ENCODE measurements at regions not wholly inside any gene's neighbourhood (a gene's known extent, or its start where the extent isn't known, plus 50 kb on each side); places are given as distances from the start of the nearest gene placed in this dataset.

GRCh38 chr2:14554849-14555545, 77.5 kb upstream of the LRATD1 start:
- peak; percentile 12 to 55 for DNase-seq
- peak overlapping the region; percentile 68 for H3K27ac ChIP-seq (ENCODE audit: low read length)

GRCh38 chr2:14557111-14557510, 75.4 kb upstream of the LRATD1 start:
- Histone ChIP-seq H3K27me3 (ENCODE audit: control insufficient read depth, insufficient read depth, low read length) (no peaks in the 10 kb centered on the region), H3K27ac (ENCODE audit: low read length) (peak overlapping the region; percentile 68), H3K4me1 (ENCODE audit: control insufficient read depth, insufficient read depth, low read length) (peaks cover 51% of the 10 kb centered on the region), H3K36me3 (ENCODE audit: control insufficient read depth, insufficient read depth, low read length) (no peaks in the 10 kb centered on the region), H3K9me3 (ENCODE audit: control insufficient read depth, low read depth, low read length) (no peaks in the 10 kb centered on the region), H3K4me3 (ENCODE audit: low read length) (no peak overlapping the region)
- WGBS (ENCODE audit: insufficient coverage, low lambda C conversion rate) = 50% methylated on average over 1 of the region's 1 CpG
- DNase-seq = no peak

More at GRCh38 chr2:14554849-14555545, 77.5 kb upstream of the LRATD1 start:
- Histone ChIP-seq H3K36me3 (ENCODE audit: control insufficient read depth, insufficient read depth, low read length) (no peaks in the 10 kb centered on the region), H3K9me3 (ENCODE audit: control insufficient read depth, low read depth, low read length) (no peaks in the 10 kb centered on the region), H3K4me1 (ENCODE audit: control insufficient read depth, insufficient read depth, low read length) (peaks cover 40% of the 10 kb centered on the region), H3K4me3 (ENCODE audit: low read length) (no peak overlapping the region), H3K27me3 (ENCODE audit: control insufficient read depth, insufficient read depth, low read length) (no peaks in the 10 kb centered on the region)
- 21% methylated on average over 2 of the region's 7 CpGs for WGBS (ENCODE audit: insufficient coverage, low lambda C conversion rate)

GRCh38 chr2:14557916-14558315, 74.6 kb upstream of the LRATD1 start:
- Histone ChIP-seq H3K27ac (ENCODE audit: low read length) (peak overlapping the region; percentile 68), H3K4me3 (ENCODE audit: low read length) (no peak overlapping the region), H3K36me3 (ENCODE audit: control insufficient read depth, insufficient read depth, low read length) (no peaks in the 10 kb centered on the region), H3K9me3 (ENCODE audit: control insufficient read depth, low read depth, low read length) (no peaks in the 10 kb centered on the region), H3K4me1 (ENCODE audit: control insufficient read depth, insufficient read depth, low read length) (peaks cover 51% of the 10 kb centered on the region), H3K27me3 (ENCODE audit: control insufficient read depth, insufficient read depth, low read length) (no peaks in the 10 kb centered on the region)
- WGBS (ENCODE audit: insufficient coverage, low lambda C conversion rate) = no CpG with 5 or more reads among the region's 2 CpGs
- peak; percentile 63 to 89 for DNase-seq

GRCh38 chr2:14558335-14558919, 74.1 kb upstream of the LRATD1 start:
- Histone ChIP-seq H3K4me3 (ENCODE audit: low read length) (no peak overlapping the region), H3K36me3 (ENCODE audit: control insufficient read depth, insufficient read depth, low read length) (no peaks in the 10 kb centered on the region), H3K4me1 (ENCODE audit: control insufficient read depth, insufficient read depth, low read length) (peaks cover 51% of the 10 kb centered on the region), H3K9me3 (ENCODE audit: control insufficient read depth, low read depth, low read length) (no peaks in the 10 kb centered on the region), H3K27ac (ENCODE audit: low read length) (peak overlapping the region; percentile 68), H3K27me3 (ENCODE audit: control insufficient read depth, insufficient read depth, low read length) (no peaks in the 10 kb centered on the region)
- peak; percentile 38 to 80 for DNase-seq
- no CpG with 5 or more reads among the region's 3 CpGs for WGBS (ENCODE audit: insufficient coverage, low lambda C conversion rate)

GRCh38 chr2:14560716-14561115, 71.8 kb upstream of the LRATD1 start:
- peak; percentile 43 to 51 for DNase-seq
- Histone ChIP-seq H3K9me3 (ENCODE audit: control insufficient read depth, low read depth, low read length) (no peaks in the 10 kb centered on the region), H3K36me3 (ENCODE audit: control insufficient read depth, insufficient read depth, low read length) (no peaks in the 10 kb centered on the region), H3K4me3 (ENCODE audit: low read length) (no peak overlapping the region), H3K27ac (ENCODE audit: low read length) (no peak overlapping the region), H3K4me1 (ENCODE audit: control insufficient read depth, insufficient read depth, low read length) (peaks cover 41% of the 10 kb centered on the region), H3K27me3 (ENCODE audit: control insufficient read depth, insufficient read depth, low read length) (no peaks in the 10 kb centered on the region)
- no CpG with 5 or more reads among the region's 3 CpGs for WGBS (ENCODE audit: insufficient coverage, low lambda C conversion rate)

GRCh38 chr2:14563324-14563723, 69.2 kb upstream of the LRATD1 start:
- no peak overlapping the region for H3K4me3 ChIP-seq (ENCODE audit: low read length)
- no peak for DNase-seq
- WGBS (ENCODE audit: insufficient coverage, low lambda C conversion rate) = no CpG with 5 or more reads among the region's 1 CpG

GRCh38 chr2:14565666-14566065, 66.9 kb upstream of the LRATD1 start:
- Histone ChIP-seq H3K27me3 (ENCODE audit: control insufficient read depth, insufficient read depth, low read length) (no peaks in the 10 kb centered on the region), H3K9me3 (ENCODE audit: control insufficient read depth, low read depth, low read length) (no peaks in the 10 kb centered on the region), H3K4me1 (ENCODE audit: control insufficient read depth, insufficient read depth, low read length) (peaks cover 7% of the 10 kb centered on the region), H3K36me3 (ENCODE audit: control insufficient read depth, insufficient read depth, low read length) (no peaks in the 10 kb centered on the region), H3K27ac (ENCODE audit: low read length) (no peak overlapping the region), H3K4me3 (ENCODE audit: low read length) (no peak overlapping the region)
- no peak for DNase-seq

More at GRCh38 chr2:14563324-14563723, 69.2 kb upstream of the LRATD1 start:
- Histone ChIP-seq H3K36me3 (ENCODE audit: control insufficient read depth, insufficient read depth, low read length) (no peaks in the 10 kb centered on the region), H3K9me3 (ENCODE audit: control insufficient read depth, low read depth, low read length) (no peaks in the 10 kb centered on the region), H3K4me1 (ENCODE audit: control insufficient read depth, insufficient read depth, low read length) (peaks cover 24% of the 10 kb centered on the region), H3K27ac (ENCODE audit: low read length) (no peak overlapping the region), H3K27me3 (ENCODE audit: control insufficient read depth, insufficient read depth, low read length) (no peaks in the 10 kb centered on the region)

- Histone ChIP-seq H3K4me1 (ENCODE audit: control insufficient read depth, insufficient read depth, low read length) (no peaks in the 10 kb centered on the region), H3K36me3 (ENCODE audit: control insufficient read depth, insufficient read depth, low read length) (no peaks in the 10 kb centered on the region), H3K9me3 (ENCODE audit: control insufficient read depth, low read depth, low read length) (no peaks in the 10 kb centered on the region), H3K4me3 (ENCODE audit: low read length) (no peak overlapping the region), H3K27me3 (ENCODE audit: control insufficient read depth, insufficient read depth, low read length) (no peaks in the 10 kb centered on the region), H3K27ac (ENCODE audit: low read length) (no peak overlapping the region)
- WGBS (ENCODE audit: insufficient coverage, low lambda C conversion rate) = no CpG with 5 or more reads among the region's 1 CpG
- no peak for DNase-seq
These were observed 65.0 kb upstream of the LRATD1 start for GRCh38 chr2:14567561-14567960.

- WGBS (ENCODE audit: insufficient coverage, low lambda C conversion rate) = 69% methylated on average over 3 of the region's 3 CpGs
- Histone ChIP-seq H3K4me3 (ENCODE audit: low read length) (no peak overlapping the region), H3K9me3 (ENCODE audit: control insufficient read depth, low read depth, low read length) (no peaks in the 10 kb centered on the region), H3K27ac (ENCODE audit: low read length) (no peak overlapping the region), H3K36me3 (ENCODE audit: control insufficient read depth, insufficient read depth, low read length) (no peaks in the 10 kb centered on the region), H3K4me1 (ENCODE audit: control insufficient read depth, insufficient read depth, low read length) (no peaks in the 10 kb centered on the region), H3K27me3 (ENCODE audit: control insufficient read depth, insufficient read depth, low read length) (no peaks in the 10 kb centered on the region)
- no peak for DNase-seq
These were observed 63.2 kb upstream of the LRATD1 start for GRCh38 chr2:14569294-14569693.

GRCh38 chr2:14572633-14573032, 59.9 kb upstream of the LRATD1 start:
- WGBS (ENCODE audit: insufficient coverage, low lambda C conversion rate) = 80% methylated on average over 1 of the region's 2 CpGs
- no peaks in the 10 kb centered on the region for H3K4me1 ChIP-seq (ENCODE audit: control insufficient read depth, insufficient read depth, low read length)
- no peak for DNase-seq
- no peak overlapping the region for H3K27ac ChIP-seq (ENCODE audit: low read length)
- no peak overlapping the region for H3K4me3 ChIP-seq (ENCODE audit: low read length)
- no peaks in the 10 kb centered on the region for H3K27me3 ChIP-seq (ENCODE audit: control insufficient read depth, insufficient read depth, low read length)
- no peaks in the 10 kb centered on the region for H3K36me3 ChIP-seq (ENCODE audit: control insufficient read depth, insufficient read depth, low read length)
- no peaks in the 10 kb centered on the region for H3K9me3 ChIP-seq (ENCODE audit: control insufficient read depth, low read depth, low read length)

- Histone ChIP-seq H3K27me3 (ENCODE audit: control insufficient read depth, insufficient read depth, low read length) (no peaks in the 10 kb centered on the region), H3K4me1 (ENCODE audit: control insufficient read depth, insufficient read depth, low read length) (no peaks in the 10 kb centered on the region), H3K9me3 (ENCODE audit: control insufficient read depth, low read depth, low read length) (no peaks in the 10 kb centered on the region), H3K4me3 (ENCODE audit: low read length) (no peak overlapping the region), H3K27ac (ENCODE audit: low read length) (no peak overlapping the region), H3K36me3 (ENCODE audit: control insufficient read depth, insufficient read depth, low read length) (no peaks in the 10 kb centered on the region)
- DNase-seq = no peak
- 67% methylated on average over 1 of the region's 4 CpGs for WGBS (ENCODE audit: insufficient coverage, low lambda C conversion rate)
These were observed 54.7 kb upstream of the LRATD1 start for GRCh38 chr2:14577843-14578242.
